ENCODE measurements at regions not wholly inside any gene's neighbourhood (a gene's known extent, or its start where the extent isn't known, plus 50 kb on each side); places are given as distances from the start of the nearest gene placed in this dataset.

DNA sequence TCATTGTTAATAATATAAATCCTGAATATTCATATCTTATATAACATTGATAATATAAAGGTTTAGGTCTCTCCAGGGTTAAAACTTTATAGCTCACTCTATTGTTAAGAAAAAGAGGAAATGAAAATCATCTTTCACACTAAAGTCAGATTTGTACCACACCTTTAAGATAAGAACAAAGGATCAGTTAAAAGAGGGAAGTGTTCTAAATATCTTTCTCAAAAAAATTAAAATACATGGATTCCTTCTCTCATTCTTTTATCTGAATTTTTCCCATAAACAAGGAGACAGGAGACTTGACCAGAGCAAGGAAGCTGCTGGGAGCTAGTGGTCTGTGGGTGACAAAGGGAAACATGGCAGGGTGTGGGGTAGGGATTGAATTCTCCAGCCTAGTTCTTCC lies 323.0 kb upstream of the CPXCR1 start:
- TF ChIP-seq, protein P1, sequence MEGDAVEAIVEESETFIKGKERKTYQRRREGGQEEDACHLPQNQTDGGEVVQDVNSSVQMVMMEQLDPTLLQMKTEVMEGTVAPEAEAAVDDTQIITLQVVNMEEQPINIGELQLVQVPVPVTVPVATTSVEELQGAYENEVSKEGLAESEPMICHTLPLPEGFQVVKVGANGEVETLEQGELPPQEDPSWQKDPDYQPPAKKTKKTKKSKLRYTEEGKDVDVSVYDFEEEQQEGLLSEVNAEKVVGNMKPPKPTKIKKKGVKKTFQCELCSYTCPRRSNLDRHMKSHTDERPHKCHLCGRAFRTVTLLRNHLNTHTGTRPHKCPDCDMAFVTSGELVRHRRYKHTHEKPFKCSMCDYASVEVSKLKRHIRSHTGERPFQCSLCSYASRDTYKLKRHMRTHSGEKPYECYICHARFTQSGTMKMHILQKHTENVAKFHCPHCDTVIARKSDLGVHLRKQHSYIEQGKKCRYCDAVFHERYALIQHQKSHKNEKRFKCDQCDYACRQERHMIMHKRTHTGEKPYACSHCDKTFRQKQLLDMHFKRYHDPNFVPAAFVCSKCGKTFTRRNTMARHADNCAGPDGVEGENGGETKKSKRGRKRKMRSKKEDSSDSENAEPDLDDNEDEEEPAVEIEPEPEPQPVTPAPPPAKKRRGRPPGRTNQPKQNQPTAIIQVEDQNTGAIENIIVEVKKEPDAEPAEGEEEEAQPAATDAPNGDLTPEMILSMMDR (IDR thresholded peaks at IDR 0.05): no peak
- no peak for TF ChIP-seq POLR2AphosphoS5 (IDR thresholded peaks at IDR 0.05)
- TF ChIP-seq POLR2A (IDR thresholded peaks at IDR 0.05): no peak
- TF ChIP-seq EP300 (IDR thresholded peaks at IDR 0.05; ENCODE audit: low read depth): no peak
